HL-60 (cell line): ENCODE measurements at regions not wholly inside any gene's neighbourhood (a gene's known extent, or its start where the extent isn't known, plus 50 kb on each side); places are given as distances from the start of the nearest gene placed in this dataset.

Source experiments
- REST ChIP-seq: IDR thresholded peaks from 2 replicates; pipeline ENCODE4 v1.6.1; 2012; ENCODE audit warnings: low read depth; ENCODE audit not compliant: insufficient replicate concordance
- TF ChIP-seq, protein P1 (sequence below): IDR thresholded peaks from one replicate; pipeline ENCODE4 v1.5.1; 2011; ENCODE audit warnings: low read length, control low read depth, inconsistent platforms; ENCODE audit not compliant: insufficient read depth

- TF ChIP-seq, protein P1, sequence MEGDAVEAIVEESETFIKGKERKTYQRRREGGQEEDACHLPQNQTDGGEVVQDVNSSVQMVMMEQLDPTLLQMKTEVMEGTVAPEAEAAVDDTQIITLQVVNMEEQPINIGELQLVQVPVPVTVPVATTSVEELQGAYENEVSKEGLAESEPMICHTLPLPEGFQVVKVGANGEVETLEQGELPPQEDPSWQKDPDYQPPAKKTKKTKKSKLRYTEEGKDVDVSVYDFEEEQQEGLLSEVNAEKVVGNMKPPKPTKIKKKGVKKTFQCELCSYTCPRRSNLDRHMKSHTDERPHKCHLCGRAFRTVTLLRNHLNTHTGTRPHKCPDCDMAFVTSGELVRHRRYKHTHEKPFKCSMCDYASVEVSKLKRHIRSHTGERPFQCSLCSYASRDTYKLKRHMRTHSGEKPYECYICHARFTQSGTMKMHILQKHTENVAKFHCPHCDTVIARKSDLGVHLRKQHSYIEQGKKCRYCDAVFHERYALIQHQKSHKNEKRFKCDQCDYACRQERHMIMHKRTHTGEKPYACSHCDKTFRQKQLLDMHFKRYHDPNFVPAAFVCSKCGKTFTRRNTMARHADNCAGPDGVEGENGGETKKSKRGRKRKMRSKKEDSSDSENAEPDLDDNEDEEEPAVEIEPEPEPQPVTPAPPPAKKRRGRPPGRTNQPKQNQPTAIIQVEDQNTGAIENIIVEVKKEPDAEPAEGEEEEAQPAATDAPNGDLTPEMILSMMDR: no peak
- TF ChIP-seq REST: no peak
These were observed 196.0 kb downstream of the MYLK4 start for GRCh38 chr6:2554651-2555260.
